ENCODE measurements at regions not wholly inside any gene's neighbourhood (a gene's known extent, or its start where the extent isn't known, plus 50 kb on each side); places are given as distances from the start of the nearest gene placed in this dataset.
"Not testable (repeated sequence)": the region's sequence is repeated elsewhere in the genome, so short reads cannot be mapped to it uniquely, and the experiment has no call there.

GRCh38 chr12:46990211-46990610 lies 89.2 kb upstream of the PCED1B start:
- no peak for DNase-seq

GRCh38 chr12:46992051-46992450 lies 87.4 kb upstream of the PCED1B start:
- not testable (repeated sequence) for DNase-seq

DNA sequence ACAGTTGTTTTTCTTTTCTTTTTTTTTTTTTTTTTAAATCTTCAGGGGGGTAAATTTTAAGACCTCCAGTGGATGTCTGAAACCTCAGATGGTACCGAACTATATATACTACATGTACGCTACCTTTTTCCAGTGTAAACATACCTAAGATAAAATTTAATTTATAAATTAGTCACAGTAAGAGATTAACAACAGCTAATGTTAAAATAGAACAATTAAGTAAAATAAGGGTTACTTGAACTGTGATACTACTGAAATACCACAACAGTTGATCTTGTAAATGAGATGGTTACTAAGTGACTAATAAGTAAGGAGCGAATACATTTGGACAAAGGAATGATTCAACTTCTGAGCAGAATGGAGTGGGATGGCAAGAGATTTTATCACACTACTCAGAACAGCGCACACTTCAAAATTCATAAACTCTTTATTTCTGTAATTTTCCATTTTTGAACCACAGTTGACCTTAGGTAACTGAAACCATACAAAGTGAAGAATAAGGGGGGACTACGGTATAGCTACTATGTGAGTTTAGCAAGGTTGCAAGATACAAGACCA lies 80.5 kb upstream of the PCED1B start:
- DNase-seq, result no peak

DNA sequence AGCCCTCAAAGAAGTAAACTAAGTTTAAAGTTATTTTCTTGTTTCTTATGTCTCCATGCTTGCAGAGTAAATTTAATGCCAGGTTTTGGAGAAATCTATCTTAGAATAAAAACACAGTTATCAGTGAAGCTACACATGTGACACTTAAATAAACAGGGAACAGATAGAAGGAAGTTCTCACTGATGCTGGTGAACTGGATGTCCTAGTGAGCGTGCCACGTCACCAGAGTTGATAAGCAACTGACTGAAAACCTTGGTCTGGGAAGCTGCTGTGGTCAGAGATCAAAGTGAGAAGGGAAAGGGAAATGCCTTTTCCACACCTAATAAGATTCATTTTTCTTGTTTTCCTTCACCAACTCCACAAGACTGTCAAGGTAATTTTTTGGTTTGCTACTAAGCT lies 74.8 kb upstream of the PCED1B start:
- no peak for DNase-seq

DNA sequence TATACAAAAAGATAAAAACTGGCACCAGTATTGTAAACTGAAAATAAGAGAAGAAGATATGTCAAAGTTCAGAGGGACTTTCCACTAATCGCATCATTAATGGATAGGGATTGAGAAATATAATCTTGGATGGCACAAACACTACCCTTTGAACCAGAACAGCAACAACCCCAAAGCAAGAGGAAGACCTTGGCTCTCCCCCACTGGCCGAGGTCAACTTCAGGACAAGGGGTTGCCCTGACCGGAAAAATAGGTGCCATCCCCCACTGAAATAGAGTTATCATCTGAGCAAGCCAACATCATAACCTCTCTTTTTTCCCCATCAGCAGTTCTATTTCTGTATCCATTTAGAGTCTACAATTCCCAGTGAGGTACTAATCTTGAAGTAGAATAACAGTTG lies 72.4 kb upstream of the PCED1B start:
- DNase-seq, result no peak

DNA sequence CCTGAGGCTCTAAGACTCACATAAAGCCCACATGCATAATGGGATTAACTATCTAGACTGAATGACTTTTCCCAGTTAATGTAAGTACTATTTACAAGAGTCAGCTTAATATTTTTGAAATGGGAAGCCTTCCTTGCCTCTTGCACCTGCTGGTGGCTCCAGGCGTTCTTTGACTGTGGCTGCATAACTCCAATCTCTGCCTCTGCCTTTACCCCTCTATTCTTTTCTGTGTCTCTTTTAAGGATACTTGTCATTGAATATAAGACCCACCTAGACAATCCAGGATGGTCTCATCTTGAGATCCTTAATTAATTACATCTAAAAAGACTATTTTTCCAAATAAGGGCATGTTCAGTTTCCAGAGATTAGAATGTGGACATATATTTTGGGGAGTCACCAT lies 66.9 kb upstream of the PCED1B start:
- no peak for DNase-seq

- DNase-seq, result no peak
Measured at GRCh38 chr12:47014474-47014873, 64.9 kb upstream of the PCED1B start.

DNA sequence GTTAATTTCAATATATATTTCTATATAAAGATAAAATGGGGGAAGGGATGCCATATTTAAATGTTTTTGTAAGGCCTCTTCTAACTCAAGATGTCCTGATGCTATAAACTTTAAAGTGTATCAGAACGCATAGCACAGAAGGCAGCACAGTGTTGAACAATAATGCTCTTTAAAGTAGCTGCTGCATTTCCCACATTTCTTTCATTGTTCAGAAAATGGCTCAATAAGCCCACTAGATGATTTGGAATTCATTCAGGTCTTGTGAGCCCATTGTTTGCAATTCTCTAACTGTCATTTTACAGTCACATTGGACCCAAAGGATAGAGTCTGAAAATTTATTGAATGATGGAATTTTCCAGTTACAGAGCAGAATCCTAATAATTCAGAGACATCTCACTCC lies 64.0 kb upstream of the PCED1B start:
- no peak for DNase-seq

GRCh38 chr12:47017041-47017713 lies 62.2 kb upstream of the PCED1B start:
- DNase-seq, result no peak

- DNase-seq, result no peak
Measured at GRCh38 chr12:47017901-47018475, 61.4 kb upstream of the PCED1B start.

GRCh38 chr12:47020211-47020821 lies 59.1 kb upstream of the PCED1B start:
- DNase-seq, result no peak

DNA sequence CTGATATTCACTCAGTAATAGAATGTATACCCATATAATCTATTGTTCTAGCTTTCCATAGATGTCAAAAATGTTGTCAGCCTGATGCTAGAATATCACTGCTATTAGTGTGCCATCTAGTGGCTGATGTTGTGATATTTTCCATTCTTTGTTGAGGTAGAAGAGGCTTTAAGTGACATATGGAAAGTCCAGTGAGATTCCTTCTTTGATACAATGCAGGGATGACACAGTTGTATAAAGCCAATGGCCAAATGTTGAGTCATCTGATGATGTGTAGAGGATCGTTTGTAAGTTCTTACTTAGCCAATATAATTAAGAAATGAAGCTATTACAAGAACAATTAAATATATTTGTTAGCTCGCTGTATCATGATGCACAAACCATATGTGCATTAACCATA lies 58.1 kb upstream of the PCED1B start:
- DNase-seq, result no peak

DNA sequence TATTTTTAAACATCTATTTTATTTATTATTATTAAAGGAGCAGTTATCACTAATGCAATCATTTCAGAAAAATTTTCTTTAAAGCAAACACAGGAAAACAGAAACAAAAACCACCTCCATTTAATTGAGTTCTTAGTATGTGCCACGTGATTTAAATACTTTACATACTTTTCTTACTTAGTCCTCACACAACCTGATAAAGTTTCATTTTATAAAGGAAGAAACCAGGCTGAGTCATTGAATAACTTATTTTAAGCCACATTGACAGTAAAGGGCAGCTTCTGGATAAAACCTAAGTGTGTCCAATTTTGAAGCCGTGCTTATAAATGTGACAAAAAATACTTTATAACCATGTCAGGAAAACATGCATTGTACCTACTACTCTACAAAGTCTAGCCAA lies 57.1 kb upstream of the PCED1B start:
- DNase-seq, result no peak

GRCh38 chr12:47023311-47023710 lies 56.1 kb upstream of the PCED1B start:
- no peak for DNase-seq

- no peak for DNase-seq
Measured at GRCh38 chr12:47023953-47024352, 55.5 kb upstream of the PCED1B start.

DNA sequence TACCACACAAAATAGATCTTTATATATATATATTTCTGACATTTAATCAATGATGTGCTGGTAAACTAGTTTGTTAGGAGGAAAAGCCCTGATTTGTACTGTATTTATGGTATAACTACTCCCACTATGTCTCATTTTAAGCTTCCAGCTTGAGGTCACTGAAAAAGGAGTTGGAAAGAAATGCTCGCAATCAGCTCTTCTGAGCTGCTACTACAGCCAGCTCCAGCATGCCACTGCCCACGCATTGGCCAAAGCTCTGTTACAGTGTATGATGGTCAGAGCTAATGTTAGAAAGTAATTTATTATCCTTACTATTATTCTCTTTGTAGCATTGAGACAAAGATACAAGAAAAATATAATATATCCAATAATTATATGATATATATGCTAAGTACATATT lies 55.0 kb upstream of the PCED1B start:
- no peak for DNase-seq

GRCh38 chr12:47025349-47025748 lies 54.1 kb upstream of the PCED1B start:
- DNase-seq, result no peak

- DNase-seq, result no peak
Measured at GRCh38 chr12:47025798-47026197, 53.6 kb upstream of the PCED1B start.

GRCh38 chr12:47026291-47026690 lies 53.1 kb upstream of the PCED1B start:
- no peak for DNase-seq

Measured in activated CD4-positive, alpha-beta T cell treated with anti-CD3 and anti-CD28 coated beads, Interleukin-2, amount 50 U/mL, for 1 hour (primary cell).